AG20443 (cell line): ENCODE measurements at regions not wholly inside any gene's neighbourhood (a gene's known extent, or its start where the extent isn't known, plus 50 kb on each side); places are given as distances from the start of the nearest gene placed in this dataset.
"Not testable (repeated sequence)": the region's sequence is repeated elsewhere in the genome, so short reads cannot be mapped to it uniquely, and the experiment has no call there.

Experiments
- DNase-seq: peaks from one replicate; pipeline ENCODE4 v3.0.0; 2012; ENCODE audit warnings: low spot score, mixed read lengths

DNA sequence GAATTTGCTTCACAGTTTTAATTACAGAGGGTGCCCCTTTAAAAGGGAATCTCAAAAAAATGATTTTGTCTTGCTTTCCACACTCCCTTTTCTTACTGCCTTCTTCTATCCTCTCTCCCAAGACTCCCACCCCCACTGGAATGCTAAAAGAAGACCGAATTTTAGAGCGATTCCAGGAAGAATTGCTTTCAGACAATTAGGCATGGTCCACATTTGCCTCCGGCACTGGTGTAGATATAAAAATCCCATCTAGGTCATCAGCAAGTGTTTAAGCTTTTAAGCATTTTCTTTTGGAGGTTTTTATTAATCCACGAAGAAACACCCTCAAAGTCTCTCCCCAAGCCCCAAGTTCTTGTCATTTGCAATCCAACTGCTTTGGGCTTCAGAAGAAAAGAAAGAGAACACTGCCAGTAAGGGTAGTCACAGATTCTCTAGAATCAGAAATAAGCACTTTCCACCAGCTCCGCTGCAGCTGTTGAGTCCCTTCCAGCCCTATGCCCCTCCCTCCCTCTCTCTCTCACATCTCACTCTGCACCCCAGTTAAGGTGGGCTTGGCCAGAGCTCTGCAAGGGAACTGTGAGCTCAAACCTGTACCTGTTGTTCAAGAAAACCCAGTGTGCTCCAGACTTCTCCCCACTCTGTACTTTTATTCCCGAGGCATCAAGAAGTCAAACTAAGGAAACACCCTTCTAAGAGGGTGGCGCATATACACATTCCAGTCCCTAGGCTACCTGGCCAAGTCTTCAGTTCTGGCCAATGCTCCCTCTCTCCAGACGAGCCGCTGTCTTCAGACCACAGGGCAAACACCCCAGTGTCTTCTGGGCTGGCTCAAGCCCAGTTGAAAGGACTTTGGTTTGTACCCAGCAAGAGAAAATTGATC, 170.2 kb downstream of the RGS9 start:
- no peak for DNase-seq

DNA sequence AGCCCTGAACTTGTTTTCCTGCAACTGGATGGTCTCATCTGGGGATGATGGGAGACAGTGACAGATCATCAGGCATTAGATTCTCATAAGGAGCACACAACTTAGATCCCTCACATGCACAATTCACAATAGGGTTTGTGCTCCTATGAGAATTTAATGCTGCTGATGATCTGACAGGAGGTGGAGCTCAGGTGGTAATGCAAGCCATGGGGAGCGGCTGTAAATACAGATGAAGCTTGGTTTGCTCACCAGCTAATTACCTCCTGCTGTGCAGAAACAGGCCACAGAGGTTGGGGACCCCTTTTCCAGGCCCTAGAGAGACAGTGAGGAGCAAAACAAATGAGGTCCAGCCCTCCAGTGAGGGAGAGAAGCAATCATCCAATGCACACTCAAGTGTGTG, 168.6 kb downstream of the RGS9 start:
- DNase-seq: no peak

DNA sequence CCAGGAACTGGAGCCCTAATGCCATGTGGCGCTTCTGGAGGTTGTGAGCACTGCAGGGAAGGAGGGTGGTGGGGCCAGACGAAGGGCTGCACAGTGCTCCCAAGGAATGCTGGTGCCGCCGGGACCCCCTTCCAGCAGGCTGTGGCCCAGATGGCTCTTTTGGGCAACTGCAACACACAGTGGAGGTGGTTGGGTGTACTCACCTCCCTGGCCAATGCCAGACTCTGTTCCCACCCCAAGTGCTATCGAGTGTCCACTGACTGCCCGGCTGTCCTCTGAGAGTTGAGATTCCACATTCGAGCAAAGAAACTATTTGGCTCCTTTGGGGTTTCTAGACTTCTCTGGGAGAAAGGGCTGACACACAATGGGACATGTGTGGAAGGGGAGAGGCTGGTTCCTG, 167.9 kb downstream of the RGS9 start:
- DNase-seq: no peak

GRCh38 chr17:65301882-65302281, 164.7 kb downstream of the RGS9 start:
- DNase-seq: not testable (repeated sequence)

GRCh38 chr17:65301184-65301583, 164.0 kb downstream of the RGS9 start:
- DNase-seq: no peak

- DNase-seq: no peak
Measured at GRCh38 chr17:65297916-65298315, 160.7 kb downstream of the RGS9 start.

DNA sequence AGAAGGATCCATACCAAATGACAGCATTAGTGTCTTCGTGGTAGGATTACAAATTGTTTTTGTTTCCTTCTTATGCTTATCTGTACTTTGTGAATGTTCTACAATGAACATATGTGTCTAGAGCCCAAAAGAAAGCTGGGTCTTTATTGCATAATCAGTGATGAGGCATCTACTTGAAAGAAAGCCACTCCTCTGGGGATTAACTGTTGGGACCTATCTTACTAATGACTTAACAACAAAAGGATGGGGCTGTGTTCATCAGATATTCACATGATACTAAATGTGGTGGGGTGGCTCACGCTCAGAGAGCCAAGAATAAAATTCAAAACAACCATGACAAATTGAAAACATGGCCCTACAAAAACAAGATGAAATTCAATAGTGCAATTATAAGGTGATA, 160.2 kb downstream of the RGS9 start:
- DNase-seq: peak; percentile 62

DNA sequence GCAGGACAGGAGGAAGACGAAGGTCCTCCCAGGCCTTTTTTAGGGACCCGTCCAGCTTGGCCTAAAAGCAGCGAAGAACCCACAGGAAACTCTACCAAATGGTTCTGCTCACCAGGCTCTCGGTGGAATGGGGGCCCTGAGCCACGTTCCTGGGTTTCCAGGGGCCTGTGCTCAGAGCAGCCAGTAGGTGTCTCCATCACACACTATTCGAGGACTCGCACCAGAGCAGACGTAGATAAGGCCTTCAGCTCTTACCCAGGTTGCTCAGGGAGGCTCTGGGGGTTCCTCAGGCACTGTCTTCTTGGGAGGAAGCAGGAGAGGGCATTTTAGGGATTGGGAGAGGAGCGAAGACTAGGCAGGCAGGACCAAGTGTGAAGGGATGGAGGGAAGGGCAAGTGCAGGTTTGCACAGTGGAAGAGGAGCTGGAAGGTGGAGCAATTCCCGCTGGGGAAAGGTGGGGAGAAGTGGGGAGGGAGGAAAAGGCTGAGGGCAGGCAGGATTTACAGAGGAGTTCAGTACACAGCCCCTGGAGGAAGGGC, 157.1 kb downstream of the RGS9 start:
- peak; percentile 89 for DNase-seq

DNA sequence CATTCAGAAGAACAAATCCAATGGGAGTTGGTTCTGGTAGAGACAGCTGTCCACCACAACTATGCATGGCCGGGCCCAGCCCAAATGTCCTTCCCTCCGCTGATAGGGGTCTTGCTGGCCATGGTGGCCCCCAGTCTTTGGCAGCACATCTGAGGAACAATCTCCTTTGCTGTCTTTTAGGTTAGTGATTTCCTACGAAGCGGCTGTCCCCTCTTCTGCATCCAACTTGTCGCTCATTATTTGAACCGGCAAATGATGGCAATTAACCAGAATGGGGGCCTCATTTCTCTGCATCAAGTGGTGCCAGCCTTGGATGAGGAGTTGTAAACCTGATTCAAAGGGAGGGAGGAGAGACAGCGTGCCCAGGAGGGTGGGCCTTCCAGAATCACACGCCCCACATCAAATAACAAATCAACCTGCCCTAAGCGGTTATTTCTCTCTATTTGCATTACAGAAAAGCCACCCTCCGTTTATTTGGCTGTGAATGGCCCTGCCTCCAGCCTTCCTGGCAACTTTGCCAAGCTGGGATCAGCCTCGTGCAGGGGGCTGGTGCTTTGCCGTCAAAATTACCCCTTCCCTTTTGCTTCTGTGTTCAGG, 156.5 kb downstream of the RGS9 start:
- DNase-seq: no peak

DNA sequence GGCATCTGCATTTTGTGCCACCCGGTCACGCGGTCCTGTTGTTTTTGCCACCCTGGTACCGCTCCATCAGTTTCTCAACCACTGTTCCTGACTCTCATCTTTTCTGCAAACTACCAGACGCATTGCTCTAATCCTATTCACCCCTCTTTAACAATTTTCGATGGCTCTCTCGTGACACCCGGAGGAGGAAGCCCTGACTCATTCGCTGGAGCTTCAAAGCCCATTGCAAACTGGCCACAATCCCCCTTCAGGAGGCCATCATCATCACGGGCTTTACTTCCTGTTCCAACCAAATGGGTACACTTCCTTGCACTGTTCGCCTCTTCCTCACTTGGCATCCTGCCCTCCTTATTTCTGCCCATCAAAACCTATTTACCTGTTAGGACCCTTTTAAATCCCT, 155.3 kb downstream of the RGS9 start:
- DNase-seq: no peak

- not testable (repeated sequence) for DNase-seq
Measured at GRCh38 chr17:65291301-65291700, 154.1 kb downstream of the RGS9 start.

GRCh38 chr17:65290616-65291015, 153.4 kb downstream of the RGS9 start:
- DNase-seq: no peak

- no peak for DNase-seq
Measured at GRCh38 chr17:65290056-65290455, 152.9 kb downstream of the RGS9 start.

GRCh38 chr17:65287040-65287439, 149.9 kb downstream of the RGS9 start:
- peak; percentile 76 for DNase-seq

DNA sequence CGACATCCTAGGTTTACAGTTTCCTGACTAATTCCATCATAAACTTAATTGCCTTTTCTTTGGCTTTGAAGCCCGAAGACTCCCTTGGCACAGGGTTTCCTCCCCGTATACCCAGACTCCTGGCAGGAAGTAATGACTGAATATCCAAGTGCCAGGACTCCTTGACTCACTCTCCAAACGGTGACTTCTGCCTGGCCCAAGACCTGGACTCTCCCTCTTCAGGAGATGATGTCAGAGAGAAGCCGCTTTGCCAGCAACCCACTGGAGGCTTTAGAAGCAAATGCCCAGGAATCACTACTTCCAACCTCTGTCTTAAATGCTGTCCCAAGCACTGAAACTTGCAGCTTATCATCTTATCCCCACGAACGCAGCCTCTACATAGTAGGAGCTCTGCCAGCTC, 146.5 kb downstream of the RGS9 start:
- DNase-seq: no peak

DNA sequence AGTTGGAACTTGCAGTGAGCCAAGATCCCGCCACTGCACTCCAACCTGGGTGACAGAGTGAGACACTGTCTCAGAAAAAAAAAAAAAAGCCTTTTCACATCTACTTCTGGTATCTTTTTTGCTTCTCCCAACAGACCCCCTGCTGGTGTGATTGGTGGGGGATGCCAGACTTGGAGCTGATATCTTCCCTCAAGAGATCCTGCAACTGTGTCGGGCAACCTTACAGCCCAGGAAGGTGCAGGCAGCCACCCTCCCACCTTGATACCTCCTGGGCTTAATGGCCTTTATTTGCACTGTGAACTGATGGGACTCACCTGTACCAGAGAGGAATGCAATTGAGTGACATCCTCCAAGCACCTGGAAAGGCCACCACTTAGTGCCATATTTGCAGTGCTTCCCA, 142.3 kb downstream of the RGS9 start:
- DNase-seq: no peak

- no peak for DNase-seq
Measured at GRCh38 chr17:65278820-65279184, 141.6 kb downstream of the RGS9 start.

DNA sequence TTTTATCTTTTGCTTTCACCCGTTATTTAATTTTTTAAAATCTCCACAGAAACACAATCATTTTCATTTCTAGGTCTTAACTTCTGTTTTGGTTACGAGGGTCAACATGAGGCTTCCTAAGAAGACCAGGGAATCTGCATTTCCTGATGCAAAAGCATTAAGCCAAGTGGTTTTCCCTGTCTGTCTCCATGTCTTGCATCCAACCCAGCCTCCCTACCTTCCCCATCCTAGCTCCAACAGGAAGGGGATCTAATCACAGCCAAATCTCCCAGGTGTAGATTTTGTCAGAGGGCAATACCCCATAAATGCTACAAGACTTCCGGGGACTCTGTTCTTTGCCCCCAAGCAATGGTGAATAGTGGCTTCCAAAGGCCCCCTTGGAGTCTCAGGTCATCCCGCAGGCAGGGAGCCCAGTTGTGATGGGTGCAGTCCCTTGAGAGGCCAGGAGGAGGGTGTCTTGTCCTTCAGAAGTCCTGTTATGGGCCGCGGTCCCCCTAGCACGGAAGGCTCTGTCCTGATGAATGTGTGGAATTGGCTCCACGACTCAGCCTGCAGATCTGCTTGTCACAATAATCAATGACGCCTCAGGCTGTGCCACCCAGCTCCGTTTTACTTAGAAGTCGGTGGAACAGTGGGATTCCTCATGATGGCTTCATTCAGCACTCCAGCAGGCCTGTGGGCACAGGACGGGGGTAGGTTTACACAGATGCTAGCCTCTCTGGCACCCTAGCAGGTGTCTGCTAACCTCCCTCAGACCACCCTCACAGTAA, 141.1 kb downstream of the RGS9 start:
- DNase-seq: peak; percentile 88

DNA sequence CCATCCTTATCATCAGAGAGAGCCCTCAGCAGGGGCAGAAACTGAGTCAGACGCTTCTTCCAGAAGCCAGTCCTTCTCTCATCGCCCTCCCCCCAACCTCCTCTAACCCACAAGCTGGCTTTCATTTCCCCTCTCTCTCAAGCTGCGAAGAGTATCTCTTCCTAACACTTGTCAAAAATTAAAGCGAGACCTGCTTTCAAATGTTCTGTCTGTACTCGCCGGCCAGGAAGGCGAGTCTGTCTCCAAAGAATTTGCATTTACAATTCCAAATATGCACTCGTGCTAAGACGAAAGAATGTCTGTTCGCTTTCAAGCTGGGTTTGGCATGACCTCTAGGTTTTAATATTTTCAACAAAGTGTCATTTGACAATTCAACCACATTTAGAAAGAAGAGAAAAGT, 140.4 kb downstream of the RGS9 start:
- DNase-seq: peak; percentile 70
